ENCODE measurements at regions not wholly inside any gene's neighbourhood (a gene's known extent, or its start where the extent isn't known, plus 50 kb on each side); places are given as distances from the start of the nearest gene placed in this dataset.

- no peak overlapping the region for H3K4me2 ChIP-seq (ENCODE audit: control insufficient read depth, extremely low read depth, insufficient read depth, low read depth, low read length)
- no peak for FAIRE-seq
- H3K9me1 ChIP-seq (ENCODE audit: control insufficient read depth, extremely low read depth, insufficient read depth, low read length): no peaks in the 10 kb centered on the region
- no peak overlapping the region for H3K9ac ChIP-seq (ENCODE audit: control insufficient read depth, extremely low read depth, insufficient read depth, low read length)
- no peak for DNase-seq (ENCODE audit: low read depth, low spot score)
- H3K79me2 ChIP-seq (ENCODE audit: control insufficient read depth, insufficient read depth, low read length): no peaks in the 10 kb centered on the region
- TF ChIP-seq EZH2 (IDR thresholded peaks at IDR 0.05; ENCODE audit: low read length) (no peak), CTCF (optimal IDR thresholded peaks at IDR 0.05 in 1 of 3, IDR thresholded peaks at IDR 0.05 in 1 of 3, conservative IDR thresholded peaks at IDR 0.05 in 1 of 3; ENCODE audit: extremely low read depth in 1 of 3, insufficient read depth in 2 of 3, low read length in 3 of 3) (no peak)
- dilution Hi-C loops (cut with MboI; ENCODE audit: extremely low pct_ligation_motif_present, low sequenced_read_pairs): no loop called here
- no peaks in the 10 kb centered on the region for H4K20me1 ChIP-seq (ENCODE audit: control insufficient read depth, extremely low read depth, insufficient read depth, low read length)
- H3K27me3 ChIP-seq (ENCODE audit: control insufficient read depth, extremely low read depth, insufficient read depth, low read length): no peaks in the 10 kb centered on the region
- no peak overlapping the region for H2AFZ ChIP-seq (ENCODE audit: control insufficient read depth, low read length)
- H3K4me3 ChIP-seq (ENCODE audit: control insufficient read depth in 2 of 3, extremely low read depth in 1 of 3, insufficient read depth in 2 of 3, low read depth in 1 of 3, low read length in 3 of 3): no peak overlapping the region
- no peaks in the 10 kb centered on the region for H3K9me3 ChIP-seq (ENCODE audit: control insufficient read depth, low read depth, low read length)
- no peak overlapping the region for H3K27ac ChIP-seq (ENCODE audit: control insufficient read depth, insufficient read depth, low read length)
- H3K36me3 ChIP-seq (ENCODE audit: control insufficient read depth in 2 of 2, extremely low read depth in 1 of 2, insufficient read depth in 2 of 2, low read length in 2 of 2): no peaks in the 10 kb centered on the region
- H3K4me1 ChIP-seq (ENCODE audit: control insufficient read depth, extremely low read depth, insufficient read depth, low read length): no peaks in the 10 kb centered on the region
Observed at GRCh38 chr6:119890470-119890869, 540.9 kb upstream of the MAN1A1 start.

- Histone ChIP-seq H3K9ac (ENCODE audit: control insufficient read depth, extremely low read depth, insufficient read depth, low read length) (no peak overlapping the region), H3K4me3 (ENCODE audit: control insufficient read depth in 2 of 3, extremely low read depth in 1 of 3, insufficient read depth in 2 of 3, low read depth in 1 of 3, low read length in 3 of 3) (no peak overlapping the region), H3K4me1 (ENCODE audit: control insufficient read depth, extremely low read depth, insufficient read depth, low read length) (no peaks in the 10 kb centered on the region), H3K36me3 (ENCODE audit: control insufficient read depth in 2 of 2, extremely low read depth in 1 of 2, insufficient read depth in 2 of 2, low read length in 2 of 2) (no peaks in the 10 kb centered on the region), H4K20me1 (ENCODE audit: control insufficient read depth, extremely low read depth, insufficient read depth, low read length) (no peaks in the 10 kb centered on the region), H3K27me3 (ENCODE audit: control insufficient read depth, extremely low read depth, insufficient read depth, low read length) (no peaks in the 10 kb centered on the region), H3K9me3 (ENCODE audit: control insufficient read depth, low read depth, low read length) (no peaks in the 10 kb centered on the region), H3K9me1 (ENCODE audit: control insufficient read depth, extremely low read depth, insufficient read depth, low read length) (no peaks in the 10 kb centered on the region), H3K79me2 (ENCODE audit: control insufficient read depth, insufficient read depth, low read length) (no peaks in the 10 kb centered on the region), H2AFZ (ENCODE audit: control insufficient read depth, low read length) (no peak overlapping the region), H3K27ac (ENCODE audit: control insufficient read depth, insufficient read depth, low read length) (no peak overlapping the region), H3K4me2 (ENCODE audit: control insufficient read depth, extremely low read depth, insufficient read depth, low read depth, low read length) (no peak overlapping the region)
- dilution Hi-C loops (cut with MboI; ENCODE audit: extremely low pct_ligation_motif_present, low sequenced_read_pairs): no loop called here
- FAIRE-seq (no peak), DNase-seq (ENCODE audit: low read depth, low spot score) (no peak)
- TF ChIP-seq CTCF (optimal IDR thresholded peaks at IDR 0.05 in 1 of 3, IDR thresholded peaks at IDR 0.05 in 1 of 3, conservative IDR thresholded peaks at IDR 0.05 in 1 of 3; ENCODE audit: extremely low read depth in 1 of 3, insufficient read depth in 2 of 3, low read length in 3 of 3): no peak
- TF ChIP-seq EZH2 (IDR thresholded peaks at IDR 0.05; ENCODE audit: low read length): no peak
Observed at GRCh38 chr6:119887666-119888065, 538.1 kb upstream of the MAN1A1 start.

Measured in keratinocyte (primary cell).